CD14-positive monocyte (primary cell): ENCODE measurements at regions not wholly inside any gene's neighbourhood (a gene's known extent, or its start where the extent isn't known, plus 50 kb on each side); places are given as distances from the start of the nearest gene placed in this dataset.

Source experiments
- DNase-seq, 3 donors: peaks; one replicate each; pipeline ENCODE4 v3.0.0-alpha.2; 2011 to 2022
- H2AFZ ChIP-seq: 2 replicates; pipeline ENCODE4 v1.6.0; 2012; ENCODE audit warnings: mild to moderate bottlenecking, low read depth, low read length, inconsistent platforms; ENCODE audit not compliant: insufficient read depth, poor library complexity, severe bottlenecking
- H3K27ac ChIP-seq, 2 donors: 1 replicate in 1 of 2; 2 replicates in 1 of 2; pipeline ENCODE4 v1.5.1; 2012 to 2013; ENCODE audit warnings: low read length in 2 of 2, control low read depth in 1 of 2, inconsistent platforms in 1 of 2, low read depth in 1 of 2, mild to moderate bottlenecking in 1 of 2
- H3K27me3 ChIP-seq, 2 donors: one replicate each; pipeline versions ENCODE4 v1.6.0 to v1.6.1; 2011 to 2013; ENCODE audit warnings: low read length in 2 of 2; ENCODE audit not compliant: control insufficient read depth in 2 of 2, insufficient read depth in 2 of 2
- H3K36me3 ChIP-seq, 2 donors: replicated peaks in 1 of 2; 1 replicate in 1 of 2; 2 replicates in 1 of 2; pipeline versions ENCODE4 v1.5.1 to v1.6.1; 2012 to 2013; ENCODE audit warnings: low read length in 2 of 2, control low read depth in 1 of 2, inconsistent platforms in 1 of 2, mild to moderate bottlenecking in 1 of 2; ENCODE audit not compliant: insufficient read depth in 2 of 2, control insufficient read depth in 1 of 2
- H3K4me1 ChIP-seq, 2 donors: 1 replicate in 1 of 2; 2 replicates in 1 of 2; pipeline versions ENCODE4 v1.5.1 to v1.6.1; 2012 to 2013; ENCODE audit warnings: low read length in 2 of 2, control low read depth in 1 of 2, inconsistent platforms in 1 of 2, mild to moderate bottlenecking in 1 of 2, moderate library complexity in 1 of 2; ENCODE audit not compliant: insufficient read depth in 2 of 2, control insufficient read depth in 1 of 2
- H3K4me2 ChIP-seq: replicated peaks from 2 replicates; pipeline ENCODE3; 2012; ENCODE audit warnings: low read length, moderate library complexity, mild to moderate bottlenecking; ENCODE audit not compliant: poor library complexity, severe bottlenecking; ENCODE audit errors: extremely low read depth
- H3K4me3 ChIP-seq, 3 experiments: fragments of 200-600 bp in 1 of 3; sonication (generic) in 1 of 3; replicated peaks in 1 of 3; 1 replicate in 2 of 3; 2 replicates in 1 of 3; pipeline ENCODE4 v1.5.1; 2011 to 2013; ENCODE audit warnings: low read length in 3 of 3, mild to moderate bottlenecking in 3 of 3, control low read depth in 2 of 3, low read depth in 2 of 3, inconsistent platforms in 1 of 3, moderate library complexity in 1 of 3
- H3K79me2 ChIP-seq: 2 replicates; pipeline ENCODE4 v1.6.0; 2012; ENCODE audit warnings: mild to moderate bottlenecking, control low read depth, inconsistent platforms, low read length, moderate library complexity; ENCODE audit not compliant: insufficient read depth
- H3K9ac ChIP-seq: 2 replicates; pipeline ENCODE4 v1.6.0; 2017; ENCODE audit warnings: low read length, mild to moderate bottlenecking; ENCODE audit not compliant: insufficient read depth, poor library complexity, severe bottlenecking
- H3K9me3 ChIP-seq, 2 donors: replicated peaks in 1 of 2; 1 replicate in 1 of 2; 2 replicates in 1 of 2; pipeline versions ENCODE4 v1.5.1 to v1.6.1; 2012 to 2013; ENCODE audit warnings: low read length in 2 of 2, control low read depth in 1 of 2; ENCODE audit not compliant: control insufficient read depth in 1 of 2, insufficient read depth in 1 of 2
- H4K20me1 ChIP-seq: 2 replicates; pipeline ENCODE4 v1.6.0; 2012; ENCODE audit warnings: mild to moderate bottlenecking, low read length, control low read depth, moderate library complexity; ENCODE audit not compliant: insufficient read depth
- H3K27ac Mint-ChIP-seq, 7 donors: one replicate each; pipeline ENCODE4 v1.8.0; 2020; ENCODE audit warnings: mild to moderate bottlenecking in 7 of 7, mixed read lengths in 7 of 7, moderate library complexity in 6 of 7, inconsistent platforms in 2 of 7
- H3K27me3 Mint-ChIP-seq, 3 donors: one replicate each; pipeline ENCODE4 v1.8.0; 2021 to 2022; ENCODE audit warnings: low read depth in 3 of 3, mild to moderate bottlenecking in 3 of 3, mixed read lengths in 3 of 3, moderate library complexity in 3 of 3, inconsistent platforms in 1 of 3
- H3K36me3 Mint-ChIP-seq, 2 donors: one replicate each; pipeline ENCODE4 v1.8.0; 2020; ENCODE audit warnings: mixed read lengths in 2 of 2, inconsistent platforms in 1 of 2, mild to moderate bottlenecking in 1 of 2
- H3K4me1 Mint-ChIP-seq: one replicate; pipeline ENCODE4 v1.8.0; 2020; ENCODE audit warnings: mild to moderate bottlenecking, mixed read lengths
- H3K4me3 Mint-ChIP-seq, 2 donors: one replicate each; pipeline ENCODE4 v1.8.0; 2020; ENCODE audit warnings: mild to moderate bottlenecking in 2 of 2, mixed read lengths in 2 of 2, moderate library complexity in 1 of 2
- H3K9me3 Mint-ChIP-seq, 7 donors: one replicate each; pipeline ENCODE4 v1.8.0; 2020 to 2022; ENCODE audit warnings: mixed read lengths in 7 of 7, mild to moderate bottlenecking in 6 of 7, moderate library complexity in 6 of 7, inconsistent platforms in 2 of 7
- CTCF ChIP-seq: fragments of 200-600 bp; IDR thresholded peaks from one replicate; pipeline ENCODE4 v1.8.0; 2022; ENCODE audit warnings: antibody characterized with exemption, mild to moderate bottlenecking
- WGBS: methylation state at CpG from one replicate; pipeline ENCODE4 v1.1.5; 2013; ENCODE audit warnings: missing lambda C conversion rate; ENCODE audit not compliant: insufficient coverage; 5-methylcytosine and 5-hydroxymethylcytosine counted together
- intact Hi-C, 2 donors: fragments of 100-400 bp; cut with micrococcal nuclease; formaldehyde crosslinking; loops; one replicate each; pipeline versions ENCODE4 v1.15.0 to v1.15.1; 2023

GRCh38 chr6:130603391-130603790, 223.8 kb upstream of the SMLR1 start:
- H3K4me3 ChIP-seq, result no peak overlapping the region
- Mint-ChIP-seq H3K36me3 (no peaks in the 10 kb centered on the region), H3K9me3 (peaks cover 0 to 6% (median 3%) of the 10 kb centered on the region in 7 donors), H3K27me3 (peaks cover 0 to 3% (median 2%) of the 10 kb centered on the region in 3 donors), H3K4me3 (no peak overlapping the region), H3K4me1 (no peaks in the 10 kb centered on the region), H3K27ac (no peak overlapping the region)
- no peak for DNase-seq
- H3K36me3 ChIP-seq, result no peaks in the 10 kb centered on the region
- 71% methylated on average over 1 of the region's 3 CpGs for WGBS
- intact Hi-C loops, result no loop called here
- H3K79me2 ChIP-seq, result no peaks in the 10 kb centered on the region
- H2AFZ ChIP-seq, result no peak overlapping the region
- H3K27ac ChIP-seq, result no peak overlapping the region
- no peaks in the 10 kb centered on the region for H3K9me3 ChIP-seq
- no peaks in the 10 kb centered on the region for H3K4me1 ChIP-seq
- no peak overlapping the region for H3K9ac ChIP-seq
- H4K20me1 ChIP-seq, result no peaks in the 10 kb centered on the region
- no peak overlapping the region for H3K4me2 ChIP-seq
- H3K27me3 ChIP-seq, result no peaks in the 10 kb centered on the region
- TF ChIP-seq CTCF, result no peak

- peak overlapping the region in 1 of 7 donors; percentile 9 for H3K27ac Mint-ChIP-seq
- no peaks in the 10 kb centered on the region for H3K4me1 Mint-ChIP-seq
- no peak overlapping the region for H3K4me3 ChIP-seq
- H3K36me3 ChIP-seq, result no peaks in the 10 kb centered on the region
- no peak overlapping the region for H3K27ac ChIP-seq
- no peak overlapping the region for H3K4me3 Mint-ChIP-seq
- H2AFZ ChIP-seq, result no peak overlapping the region
- peaks cover 0 to 3% (median 2%) of the 10 kb centered on the region in 3 donors for H3K27me3 Mint-ChIP-seq
- H3K4me2 ChIP-seq, result no peak overlapping the region
- no peaks in the 10 kb centered on the region for H4K20me1 ChIP-seq
- no peaks in the 10 kb centered on the region for H3K36me3 Mint-ChIP-seq
- no peak for TF ChIP-seq CTCF
- no peaks in the 10 kb centered on the region for H3K27me3 ChIP-seq
- no peak for DNase-seq
- intact Hi-C loops, result no loop called here
- H3K79me2 ChIP-seq, result no peaks in the 10 kb centered on the region
- 100% methylated on average over 1 of the region's 2 CpGs for WGBS
- no peak overlapping the region for H3K9ac ChIP-seq
- peaks cover 0 to 6% (median 3%) of the 10 kb centered on the region in 7 donors for H3K9me3 Mint-ChIP-seq
- H3K9me3 ChIP-seq, result no peaks in the 10 kb centered on the region
- H3K4me1 ChIP-seq, result no peaks in the 10 kb centered on the region
These were observed 222.3 kb upstream of the SMLR1 start for GRCh38 chr6:130604841-130605399.
